HCT116 (cell line): ENCODE measurements at regions not wholly inside any gene's neighbourhood (a gene's known extent, or its start where the extent isn't known, plus 50 kb on each side); places are given as distances from the start of the nearest gene placed in this dataset.

Experiments
- ATAC-seq: fragments of 200-7000 bp; cut with Tn5 transposase; 2 replicates; pipeline ENCODE4 v1.9.1; 2020; ENCODE audit warnings: mild to moderate bottlenecking, moderate library complexity
- BruUV-seq: library from RNA; stranded (reverse); fragments of 400-500 nt; replicated peaks from 2 replicates; lab custom pipeline; 2021; lab: Mats Ljungman, UMichigan
- CTCF ChIA-PET: fragments of 300-600 bp; sonication (Branson Sonifier 250); formaldehyde crosslinking; loops from one replicate; lab custom pipeline; 2021; ENCODE audit warnings: antibody characterized with exemption; lab: Charles Lee
- POLR2A ChIA-PET: fragments of 300-600, 350-600 bp; sonication (Branson Sonifier 250); formaldehyde crosslinking; loops from one replicate; lab custom pipeline; 2021; ENCODE audit warnings: antibody characterized with exemption; lab: Charles Lee
- RAD21 ChIA-PET, 2 experiments: fragments of 300-600 bp; sonication (Branson Sonifier 250); formaldehyde crosslinking; loops; one replicate each; lab custom pipeline; 2023; ENCODE audit warnings: low total read pairs in 2 of 2; ENCODE audit not compliant: uncharacterized antibody in 2 of 2, unreplicated experiment in 2 of 2, low non-redundant PET in 1 of 2; lab: Charles Lee
- DNase-seq: peaks from one replicate; pipeline ENCODE4 v3.0.0-alpha.2; 2010; ENCODE audit warnings: low read depth, low spot score
- H2AFZ ChIP-seq: fragments of 200-600 bp; shearing (Covaris generic), sonication (generic); 2 replicates; pipeline ENCODE4 v1.6.1; 2017; ENCODE audit warnings: low read depth, mixed run types, mixed read lengths, antibody characterized with exemption, low read length; ENCODE audit not compliant: poor library complexity, severe bottlenecking
- H3K27ac ChIP-seq: 2 replicates; pipeline ENCODE4 v1.5.1; 2012; ENCODE audit warnings: low read depth, low read length
- H3K27me3 ChIP-seq: fragments of 200-600 bp; sonication (generic); 2 replicates; pipeline ENCODE4 v1.6.1; 2016; ENCODE audit warnings: mixed run types, low read length, mixed read lengths; ENCODE audit not compliant: insufficient read depth
- H3K36me3 ChIP-seq, 2 experiments: fragments of 200-500 bp in 1 of 2; fragments of 200-600 bp in 1 of 2; sonication (Bioruptor generic) in 1 of 2; sonication (generic) in 1 of 2; 2 replicates each; pipeline versions ENCODE4 v1.5.1 to v1.6.1; 2014 to 2016; ENCODE audit warnings: low read length in 2 of 2, inconsistent platforms in 1 of 2, mixed read lengths in 1 of 2, mixed run types in 1 of 2; ENCODE audit not compliant: insufficient read depth in 2 of 2, control insufficient read depth in 1 of 2
- H3K4me1 ChIP-seq, 2 experiments: fragments of 200-600 bp in 1 of 2; sonication (generic) in 1 of 2; 2 replicates each; pipeline versions ENCODE4 v1.5.1 to v1.6.1; 2012 to 2017; ENCODE audit warnings: low read length in 2 of 2, inconsistent platforms in 1 of 2, mild to moderate bottlenecking in 1 of 2, mixed read lengths in 1 of 2, mixed run types in 1 of 2, moderate library complexity in 1 of 2; ENCODE audit not compliant: insufficient read depth in 2 of 2, control insufficient read depth in 1 of 2
- H3K4me2 ChIP-seq: fragments of 200-600 bp; sonication (generic); 2 replicates; pipeline ENCODE4 v1.6.1; 2017; ENCODE audit warnings: mixed run types, low read length, mixed read lengths
- H3K4me3 ChIP-seq, 2 experiments: fragments of 200-600 bp in 1 of 2; sonication (generic) in 1 of 2; replicated peaks in 1 of 2; 2 replicates each; pipeline ENCODE4 v1.5.1; 2011 to 2016; ENCODE audit warnings: low read length in 2 of 2, control low read depth in 1 of 2, low read depth in 1 of 2, mild to moderate bottlenecking in 1 of 2, mixed read lengths in 1 of 2, mixed run types in 1 of 2
- H3K79me2 ChIP-seq: fragments of 200-600 bp; sonication (generic); 2 replicates; pipeline ENCODE4 v1.6.1; 2017; ENCODE audit warnings: mild to moderate bottlenecking, mixed run types, low read length, moderate library complexity, mixed read lengths; ENCODE audit not compliant: insufficient read depth
- H3K9ac ChIP-seq: fragments of 200-600 bp; sonication (generic); 2 replicates; pipeline ENCODE4 v1.6.1; 2016; ENCODE audit warnings: low read length, mixed read lengths
- H3K9me2 ChIP-seq: fragments of 200-600 bp; sonication (generic), shearing (Covaris generic); 2 replicates; pipeline ENCODE4 v1.6.1; 2017; ENCODE audit warnings: mixed run types, mild to moderate bottlenecking, moderate library complexity; ENCODE audit not compliant: insufficient read depth
- H3K9me3 ChIP-seq, 2 experiments: fragments of 200-500 bp in 1 of 2; fragments of 200-600 bp in 1 of 2; sonication (Bioruptor generic) in 1 of 2; sonication (generic) in 1 of 2; 2 replicates each; pipeline ENCODE4 v1.6.1; 2014 to 2017; ENCODE audit warnings: low read length in 2 of 2, mixed read lengths in 2 of 2, inconsistent platforms in 1 of 2, low read depth in 1 of 2, mild to moderate bottlenecking in 1 of 2, mixed run types in 1 of 2, moderate library complexity in 1 of 2; ENCODE audit not compliant: control insufficient read depth in 1 of 2, insufficient read depth in 1 of 2
- H4K20me1 ChIP-seq: fragments of 200-600 bp; sonication (generic), shearing (Covaris generic); 2 replicates; pipeline ENCODE4 v1.6.1; 2017; ENCODE audit warnings: mixed run types, mild to moderate bottlenecking, moderate library complexity; ENCODE audit not compliant: insufficient read depth
- CBX3 ChIP-seq: IDR thresholded peaks from 2 replicates; pipeline ENCODE4 v1.6.1; 2012; ENCODE audit warnings: low read depth
- EZH2 ChIP-seq: fragments of 200-600 bp; sonication (generic); IDR thresholded peaks from 2 replicates; pipeline ENCODE4 v1.6.1; 2017; ENCODE audit warnings: antibody characterized with exemption, mixed run types
- EZH2phosphoT487 ChIP-seq: fragments of 200-600 bp; IDR thresholded peaks from 2 replicates; pipeline ENCODE4 v1.6.1; 2018; ENCODE audit warnings: antibody characterized with exemption, borderline replicate concordance
- FOSL1 ChIP-seq: IDR thresholded peaks from 2 replicates; pipeline ENCODE4 v1.6.1; 2012; ENCODE audit warnings: low read depth
- JUND ChIP-seq: IDR thresholded peaks from 2 replicates; pipeline ENCODE4 v1.6.1; 2012
- MAX ChIP-seq: IDR thresholded peaks from 2 replicates; pipeline ENCODE4 v1.6.1; 2012
- POLR2A ChIP-seq: IDR thresholded peaks from 2 replicates; pipeline ENCODE4 v1.7.0; 2011; ENCODE audit warnings: borderline replicate concordance; ENCODE audit not compliant: insufficient read depth, insufficient read length; ENCODE audit errors: extremely low read depth
- POLR2AphosphoS5 ChIP-seq: IDR thresholded peaks from 2 replicates; pipeline ENCODE4 v1.6.1; 2011; ENCODE audit warnings: mild to moderate bottlenecking, low read depth, low read length, moderate library complexity
- REST ChIP-seq: IDR thresholded peaks from 2 replicates; pipeline ENCODE4 v1.6.1; 2012; ENCODE audit warnings: low read depth
- SRF ChIP-seq: IDR thresholded peaks from 2 replicates; pipeline ENCODE4 v1.6.1; 2012; ENCODE audit warnings: low read depth
- YY1 ChIP-seq: IDR thresholded peaks from 2 replicates; pipeline ENCODE4 v1.6.1; 2011; ENCODE audit warnings: low read length, low read depth, moderate library complexity, mild to moderate bottlenecking; ENCODE audit not compliant: insufficient replicate concordance; ENCODE audit errors: extremely low read depth
- ZNF274 ChIP-seq: fragments of 200-500 bp; sonication (Bioruptor generic); IDR thresholded peaks from 2 replicates; pipeline ENCODE4 v1.6.1; 2014; ENCODE audit warnings: mild to moderate bottlenecking, low read depth, low read length, inconsistent platforms
- intact Hi-C: fragments of 100-400 bp; cut with micrococcal nuclease; formaldehyde crosslinking; loops from 2 replicates; pipeline ENCODE4 v1.10.0; 2022
- TF ChIP-seq, protein P1 (sequence below), 3 experiments: fragments of 200-600 bp in 1 of 3; sonication (generic) in 1 of 3; IDR thresholded peaks in 2 of 3; conservative IDR thresholded peaks in 1 of 3; 2 replicates each; pipeline ENCODE4 v1.5.1; 2012 to 2017; ENCODE audit warnings: low read depth in 2 of 3, low read length in 2 of 3, antibody characterized with exemption in 1 of 3, borderline replicate concordance in 1 of 3, control low read depth in 1 of 3, mild to moderate bottlenecking in 1 of 3, mixed read lengths in 1 of 3, mixed run types in 1 of 3, moderate library complexity in 1 of 3; ENCODE audit not compliant: insufficient read depth in 1 of 3

DNA sequence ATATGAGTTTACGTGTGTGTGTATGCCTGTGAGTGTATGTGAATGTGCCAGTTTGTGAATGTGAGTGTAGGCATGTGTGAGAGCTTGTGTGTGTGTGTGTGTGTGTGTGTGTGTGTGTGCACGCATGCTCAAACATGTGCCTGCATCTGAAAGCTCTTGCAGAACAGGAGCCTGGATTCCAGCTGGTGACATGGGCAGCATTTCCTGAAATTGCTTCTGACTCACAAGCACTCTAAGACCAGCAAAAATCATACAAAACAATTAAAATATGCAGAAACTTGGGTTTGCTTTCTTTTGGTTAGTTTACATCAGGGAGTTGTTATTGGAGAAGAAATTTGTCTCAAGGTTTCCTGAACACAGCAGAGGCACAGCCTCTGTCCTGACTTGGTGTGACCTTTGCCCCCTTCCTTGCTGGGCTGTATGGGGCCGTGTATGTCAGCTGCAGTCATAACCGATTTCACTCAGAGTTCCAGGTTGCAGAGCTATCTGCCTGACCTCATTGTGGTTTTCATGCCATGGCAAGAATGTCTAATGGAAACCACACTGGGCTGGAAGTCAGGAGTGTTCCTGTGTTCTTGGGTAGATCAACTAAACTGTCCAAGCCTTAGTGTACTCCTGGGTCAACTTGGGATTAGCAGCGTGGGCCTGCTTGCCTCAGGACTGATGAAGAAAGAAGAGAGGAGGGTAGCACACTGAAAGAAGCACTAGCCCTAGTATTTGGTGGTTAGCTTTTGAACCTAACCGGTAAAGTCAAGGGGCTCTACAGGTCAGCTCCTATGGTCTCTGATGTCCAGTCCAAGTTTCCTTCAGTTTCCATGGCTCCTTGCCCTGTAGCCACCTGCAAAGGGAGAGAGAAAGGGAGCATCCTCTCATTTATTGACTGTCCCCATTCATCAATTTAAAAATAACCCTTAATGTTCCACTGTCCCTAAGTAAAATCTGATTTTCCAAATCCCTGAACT lies 143.7 kb downstream of the SNX19 start:
- H3K27ac ChIP-seq: no peak overlapping the region
- H4K20me1 ChIP-seq: no peaks in the 10 kb centered on the region
- no peak overlapping the region for H2AFZ ChIP-seq
- CTCF ChIA-PET: no interaction called here
- H3K27me3 ChIP-seq: no peaks in the 10 kb centered on the region; the same call in 1 of the 2 replicates
- ATAC-seq (no peak), DNase-seq (no peak)
- H3K9ac ChIP-seq: no peak overlapping the region
- H3K4me3 ChIP-seq: no peak overlapping the region
- H3K79me2 ChIP-seq: no peaks in the 10 kb centered on the region
- no peaks in the 10 kb centered on the region for H3K36me3 ChIP-seq
- POLR2A ChIA-PET: no interaction called here
- BruUV-seq: no TSS peak
- H3K4me1 ChIP-seq: no peaks in the 10 kb centered on the region
- RAD21 ChIA-PET: no interaction called here
- H3K9me2 ChIP-seq: no peaks in the 10 kb centered on the region
- no peaks in the 10 kb centered on the region; a peak in 1 of 4 replicates for H3K9me3 ChIP-seq
- intact Hi-C loops: no loop called here
- H3K4me2 ChIP-seq: no peak overlapping the region
- no peak for TF ChIP-seq YY1

- DNase-seq: no peak
- Histone ChIP-seq H3K79me2 (no peaks in the 10 kb centered on the region), H3K4me3 (no peak overlapping the region), H2AFZ (no peak overlapping the region), H3K27me3 (no peaks in the 10 kb centered on the region; the same call in 1 of the 2 replicates), H3K9ac (no peak overlapping the region), H3K4me2 (no peak overlapping the region), H3K9me3 (no peaks in the 10 kb centered on the region), H3K4me1 (no peaks in the 10 kb centered on the region), H4K20me1 (no peaks in the 10 kb centered on the region), H3K27ac (no peak overlapping the region), H3K36me3 (no peaks in the 10 kb centered on the region), H3K9me2 (no peaks in the 10 kb centered on the region)
- BruUV-seq: no TSS peak
- POLR2A ChIA-PET: no interaction called here
- RAD21 ChIA-PET: no interaction called here
- intact Hi-C loops: no loop called here
- CTCF ChIA-PET: no interaction called here
- no peak for ATAC-seq
- no peak for TF ChIP-seq YY1
- TF ChIP-seq CBX3: no peak
- no peak for TF ChIP-seq POLR2AphosphoS5
- TF ChIP-seq, protein P1, sequence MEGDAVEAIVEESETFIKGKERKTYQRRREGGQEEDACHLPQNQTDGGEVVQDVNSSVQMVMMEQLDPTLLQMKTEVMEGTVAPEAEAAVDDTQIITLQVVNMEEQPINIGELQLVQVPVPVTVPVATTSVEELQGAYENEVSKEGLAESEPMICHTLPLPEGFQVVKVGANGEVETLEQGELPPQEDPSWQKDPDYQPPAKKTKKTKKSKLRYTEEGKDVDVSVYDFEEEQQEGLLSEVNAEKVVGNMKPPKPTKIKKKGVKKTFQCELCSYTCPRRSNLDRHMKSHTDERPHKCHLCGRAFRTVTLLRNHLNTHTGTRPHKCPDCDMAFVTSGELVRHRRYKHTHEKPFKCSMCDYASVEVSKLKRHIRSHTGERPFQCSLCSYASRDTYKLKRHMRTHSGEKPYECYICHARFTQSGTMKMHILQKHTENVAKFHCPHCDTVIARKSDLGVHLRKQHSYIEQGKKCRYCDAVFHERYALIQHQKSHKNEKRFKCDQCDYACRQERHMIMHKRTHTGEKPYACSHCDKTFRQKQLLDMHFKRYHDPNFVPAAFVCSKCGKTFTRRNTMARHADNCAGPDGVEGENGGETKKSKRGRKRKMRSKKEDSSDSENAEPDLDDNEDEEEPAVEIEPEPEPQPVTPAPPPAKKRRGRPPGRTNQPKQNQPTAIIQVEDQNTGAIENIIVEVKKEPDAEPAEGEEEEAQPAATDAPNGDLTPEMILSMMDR (IDR thresholded peaks at IDR 0.05 in 2 of 3, conservative IDR thresholded peaks at IDR 0.05 in 1 of 3; ENCODE audit: borderline replicate concordance in 1 of 3, insufficient read depth in 1 of 3, low read depth in 2 of 3, low read length in 2 of 3): no peak
- TF ChIP-seq EZH2: no peak
- TF ChIP-seq FOSL1: no peak
- no peak for TF ChIP-seq REST
- TF ChIP-seq JUND: no peak
- no peak for TF ChIP-seq ZNF274
- no peak for TF ChIP-seq EZH2phosphoT487
- TF ChIP-seq MAX: no peak
- no peak for TF ChIP-seq SRF
- no peak for TF ChIP-seq POLR2A
Measured at GRCh38 chr11:130773244-130773820, 142.9 kb downstream of the SNX19 start.
